ENCODE measurements at regions not wholly inside any gene's neighbourhood (a gene's known extent, or its start where the extent isn't known, plus 50 kb on each side); places are given as distances from the start of the nearest gene placed in this dataset.

DNA sequence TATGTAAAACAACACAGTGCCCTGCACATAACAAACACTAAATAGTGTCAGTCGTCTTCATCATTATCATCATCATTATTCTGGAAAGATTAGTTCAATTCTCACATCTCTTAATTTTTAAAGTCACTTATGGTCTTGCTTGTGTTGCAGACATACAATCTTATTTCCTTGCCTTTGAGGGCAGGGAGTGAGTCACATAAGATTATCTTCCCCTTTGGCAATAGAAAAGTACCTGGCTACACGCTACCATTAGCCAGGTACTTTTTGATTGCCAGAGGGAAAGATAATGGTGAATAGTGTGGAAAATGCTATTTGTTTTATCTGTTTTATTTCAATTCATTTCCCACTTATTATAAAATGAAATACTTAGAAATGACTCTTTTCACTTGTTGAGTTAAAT lies 76.6 kb upstream of the RMDN2 start:
- TF ChIP-seq, protein P1, sequence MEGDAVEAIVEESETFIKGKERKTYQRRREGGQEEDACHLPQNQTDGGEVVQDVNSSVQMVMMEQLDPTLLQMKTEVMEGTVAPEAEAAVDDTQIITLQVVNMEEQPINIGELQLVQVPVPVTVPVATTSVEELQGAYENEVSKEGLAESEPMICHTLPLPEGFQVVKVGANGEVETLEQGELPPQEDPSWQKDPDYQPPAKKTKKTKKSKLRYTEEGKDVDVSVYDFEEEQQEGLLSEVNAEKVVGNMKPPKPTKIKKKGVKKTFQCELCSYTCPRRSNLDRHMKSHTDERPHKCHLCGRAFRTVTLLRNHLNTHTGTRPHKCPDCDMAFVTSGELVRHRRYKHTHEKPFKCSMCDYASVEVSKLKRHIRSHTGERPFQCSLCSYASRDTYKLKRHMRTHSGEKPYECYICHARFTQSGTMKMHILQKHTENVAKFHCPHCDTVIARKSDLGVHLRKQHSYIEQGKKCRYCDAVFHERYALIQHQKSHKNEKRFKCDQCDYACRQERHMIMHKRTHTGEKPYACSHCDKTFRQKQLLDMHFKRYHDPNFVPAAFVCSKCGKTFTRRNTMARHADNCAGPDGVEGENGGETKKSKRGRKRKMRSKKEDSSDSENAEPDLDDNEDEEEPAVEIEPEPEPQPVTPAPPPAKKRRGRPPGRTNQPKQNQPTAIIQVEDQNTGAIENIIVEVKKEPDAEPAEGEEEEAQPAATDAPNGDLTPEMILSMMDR (IDR thresholded peaks at IDR 0.05): no peak
- no peak for TF ChIP-seq POLR2A (IDR thresholded peaks at IDR 0.05)
